ENCODE measurements at regions not wholly inside any gene's neighbourhood (a gene's known extent, or its start where the extent isn't known, plus 50 kb on each side); places are given as distances from the start of the nearest gene placed in this dataset.

GRCh38 chr2:71759060-71759459 is 305.7 kb downstream of the DYSF start:
- H3K79me2 ChIP-seq (ENCODE audit: control insufficient read depth in 1 of 2, insufficient read depth in 2 of 2, low read length in 2 of 2): no peaks in the 10 kb centered on the region
- DNase-seq (ENCODE audit: low read depth in 1 of 2, low spot score in 2 of 2) (no peak), FAIRE-seq (no peak)
- no peaks in the 10 kb centered on the region for H3K79me1 ChIP-seq (ENCODE audit: low read depth, low read length)
- peaks cover 0 to 2% (median 1%) of the 10 kb centered on the region in 4 experiments; a peak in 2 of 7 replicates for H3K4me1 ChIP-seq (replicated peaks in 1 of 4; ENCODE audit: control insufficient read depth in 3 of 4, insufficient read depth in 4 of 4, low read length in 3 of 4)
- no peak overlapping the region for H3K4ac ChIP-seq (replicated peaks; ENCODE audit: insufficient read length, low read depth, low read length)
- CTCF ChIA-PET (ENCODE audit: partially characterized antibody): interaction anchor here (0.7 to 1.0 kb wide), 2 partner anchors 10 to 20 kb away, joined by 3 to 5 read pairs; no protein-coding TSS in a partner anchor
- no peak overlapping the region for H4K5ac ChIP-seq (ENCODE audit: insufficient read length, low read depth, low read length)
- POLR2A ChIA-PET (ENCODE audit: partially characterized antibody): no interaction called here
- no peak overlapping the region for H2AK5ac ChIP-seq (ENCODE audit: low read depth, low read length)
- H2BK5ac ChIP-seq (ENCODE audit: low read depth, low read length): no peak overlapping the region
- H3K9me3 ChIP-seq (ENCODE audit: insufficient read depth in 2 of 2, low read depth in 1 of 2, low read length in 1 of 2): no peaks in the 10 kb centered on the region
- no peaks in the 10 kb centered on the region for H4K20me1 ChIP-seq (replicated peaks in 1 of 2; ENCODE audit: control insufficient read depth in 1 of 2, insufficient read depth in 2 of 2, low read length in 2 of 2)
- no peak overlapping the region for H2AFZ ChIP-seq (ENCODE audit: low read length)
- no peaks in the 10 kb centered on the region for H3K36me3 ChIP-seq (ENCODE audit: control insufficient read depth in 2 of 4, insufficient read depth in 4 of 4, low read length in 3 of 4)
- H4K8ac ChIP-seq (ENCODE audit: extremely low read depth, insufficient read depth, low read length): no peak overlapping the region
- no peak overlapping the region for H2BK20ac ChIP-seq (ENCODE audit: low read length)
- H3K14ac ChIP-seq (ENCODE audit: insufficient read length): no peak overlapping the region
- no peak overlapping the region for H3K18ac ChIP-seq (ENCODE audit: extremely low read depth, low read length)
- no peak overlapping the region for H3K23ac ChIP-seq (ENCODE audit: insufficient read length)
- no peak overlapping the region for H3K4me2 ChIP-seq (ENCODE audit: insufficient read depth in 1 of 2, low read depth in 2 of 2, low read length in 2 of 2)
- no peak overlapping the region for H2BK120ac ChIP-seq (replicated peaks; ENCODE audit: low read depth, low read length)
- H4K91ac ChIP-seq (replicated peaks; ENCODE audit: insufficient read length, low read length): no peak overlapping the region
- H3K27ac ChIP-seq (ENCODE audit: low read depth, low read length): no peak overlapping the region
- H2BK12ac ChIP-seq (ENCODE audit: low read depth, low read length): no peak overlapping the region
- WGBS, 2 experiments (ENCODE audit: extremely low coverage in 1 of 2, insufficient coverage in 1 of 2, insufficient read length in 1 of 2, insufficient replicate concordance in 2 of 2, low coverage in 1 of 2, low lambda C conversion rate in 2 of 2, missing lambda C conversion rate in 1 of 2): 79% methylated on average over 6 of the region's 6 CpGs; no CpG with 5 or more reads in 1 of the 2 experiments
- no peak overlapping the region for H3K4me3 ChIP-seq (ENCODE audit: extremely low read depth in 1 of 4, insufficient read depth in 2 of 4, low read depth in 3 of 4, low read length in 4 of 4)
- H2BK15ac ChIP-seq (ENCODE audit: low read length): no peak overlapping the region
- H3K23me2 ChIP-seq (ENCODE audit: low read depth, low read length): no peaks in the 10 kb centered on the region
- no peak overlapping the region for H3K9ac ChIP-seq (replicated peaks in 1 of 4; ENCODE audit: extremely low read depth in 1 of 4, low read depth in 3 of 4, low read length in 3 of 4)
- no peak overlapping the region for H3K56ac ChIP-seq (replicated peaks; ENCODE audit: insufficient read length, low read depth, low read length)
- H3K27me3 ChIP-seq (replicated peaks in 1 of 4; ENCODE audit: control insufficient read depth in 3 of 4, extremely low read depth in 1 of 4, insufficient read depth in 3 of 4, low read length in 3 of 4): no peaks in the 10 kb centered on the region
- no peak for TF ChIP-seq JUND (IDR thresholded peaks at IDR 0.05; ENCODE audit: low read length)
- no peak for TF ChIP-seq SIRT6 (IDR thresholded peaks at IDR 0.05; ENCODE audit: low read length)
- TF ChIP-seq CHD2 (IDR thresholded peaks at IDR 0.05; ENCODE audit: low read length): no peak
- no peak for TF ChIP-seq TBP (IDR thresholded peaks at IDR 0.05; ENCODE audit: low read depth, low read length)
- no peak for TF ChIP-seq SUZ12 (IDR thresholded peaks at IDR 0.05; ENCODE audit: low read length)
- TF ChIP-seq CTBP2 (IDR thresholded peaks at IDR 0.05; ENCODE audit: borderline replicate concordance, insufficient read depth, insufficient read length, low read length): no peak
- no peak for TF ChIP-seq CBX5 (IDR thresholded peaks at IDR 0.05; ENCODE audit: low read depth, low read length)
- no peak for TF ChIP-seq PHF8 (conservative IDR thresholded peaks at IDR 0.05; ENCODE audit: low read depth, low read length)
- TF ChIP-seq GABPA (IDR thresholded peaks at IDR 0.05; ENCODE audit: borderline replicate concordance, insufficient read depth, low read length): no peak
- TF ChIP-seq BCL11A (IDR thresholded peaks at IDR 0.05; ENCODE audit: low read depth in 2 of 2, low read length in 2 of 2): no peak
- no peak for TF ChIP-seq RNF2 (IDR thresholded peaks at IDR 0.05; ENCODE audit: borderline replicate concordance, low read depth, low read length, missing control alignments, poor library complexity, severe bottlenecking)
- TF ChIP-seq POU5F1 (IDR thresholded peaks at IDR 0.05; ENCODE audit: low read depth, low read length): no peak
- TF ChIP-seq ATF3 (IDR thresholded peaks at IDR 0.05; ENCODE audit: insufficient read depth, low read depth, low read length): no peak
- no peak for TF ChIP-seq POLR2A (IDR thresholded peaks at IDR 0.05; ENCODE audit: control extremely low read depth in 1 of 2, low read depth in 2 of 2, low read length in 2 of 2)
- TF ChIP-seq SAP30 (IDR thresholded peaks at IDR 0.05; ENCODE audit: insufficient read depth, insufficient replicate concordance, low read length): no peak
